Kidney (tissue), 13 donors: ENCODE measurements at regions not wholly inside any gene's neighbourhood (a gene's known extent, or its start where the extent isn't known, plus 50 kb on each side); places are given as distances from the start of the nearest gene placed in this dataset.

Experiments
- DNase-seq, 5 donors: peaks; one replicate each; pipeline ENCODE4 v3.0.0-alpha.2; 2013 to 2020
- FAIRE-seq: peaks from 2 replicates; lab custom pipeline; 2012; peaks lifted over from hg19 to GRCh38; lab: Jason Lieb, UNC
- H3K27ac ChIP-seq, 2 donors: one replicate each; pipeline ENCODE4 v1.7.0; 2013; ENCODE audit warnings: low read depth in 2 of 2, low read length in 2 of 2, inconsistent platforms in 1 of 2
- H3K27me3 ChIP-seq: one replicate; pipeline ENCODE4 v1.7.1; 2013; ENCODE audit warnings: low read length, inconsistent platforms; ENCODE audit not compliant: control insufficient read depth, insufficient read depth
- H3K36me3 ChIP-seq, 3 donors: one replicate each; pipeline versions ENCODE4 v1.7.0 to v1.7.1; 2013; ENCODE audit warnings: low read length in 3 of 3, control low read depth in 1 of 3, inconsistent platforms in 1 of 3; ENCODE audit not compliant: insufficient read depth in 3 of 3, control insufficient read depth in 2 of 3
- H3K4me1 ChIP-seq, 3 donors: one replicate each; pipeline versions ENCODE4 v1.7.0 to v1.7.1; 2013; ENCODE audit warnings: low read length in 3 of 3, inconsistent platforms in 1 of 3, low read depth in 1 of 3; ENCODE audit not compliant: control insufficient read depth in 2 of 3, insufficient read depth in 2 of 3
- H3K4me3 ChIP-seq, 3 donors: one replicate each; pipeline versions ENCODE4 v1.7.0 to v1.8.1; 2013; ENCODE audit warnings: low read length in 3 of 3, control low read depth in 1 of 3, inconsistent platforms in 1 of 3
- H3K9ac ChIP-seq, 3 donors: one replicate each; pipeline versions ENCODE4 v1.7.0 to v1.7.1; 2013; ENCODE audit warnings: low read length in 3 of 3, control low read depth in 1 of 3, inconsistent platforms in 1 of 3
- H3K9me3 ChIP-seq, 3 donors: one replicate each; pipeline versions ENCODE4 v1.7.0 to v1.7.1; 2013; ENCODE audit warnings: low read length in 3 of 3, control low read depth in 1 of 3, inconsistent platforms in 1 of 3; ENCODE audit not compliant: control insufficient read depth in 2 of 3, insufficient read depth in 1 of 3
- CTCF ChIP-seq: IDR thresholded peaks from 3 replicates; pipeline ENCODE4 v1.5.1; 2012; ENCODE audit warnings: mild to moderate bottlenecking, moderate library complexity, borderline replicate concordance; ENCODE audit not compliant: insufficient read depth; ENCODE audit errors: extremely low read depth
- intact Hi-C: fragments of 100-400 bp; cut with DNase I; formaldehyde crosslinking; loops from one replicate; pipeline ENCODE4 v1.11.1; 2022
- donor health status: control.
- donor health status: control.
- donor health status: control.
- donor health status: control.
- donor health status: control.
- donor health status: DM: yes; HTN: yes; CAD: no.
- donor health status: Normal renal cell carcinoma (clear cell type).

- Histone ChIP-seq H3K4me3 (no peak overlapping the region), H3K27me3 (no peaks in the 10 kb centered on the region), H3K9me3 (no peaks in the 10 kb centered on the region), H3K4me1 (no peaks in the 10 kb centered on the region), H3K36me3 (no peaks in the 10 kb centered on the region), H3K9ac (no peak overlapping the region), H3K27ac (no peak overlapping the region)
- DNase-seq (no peak), FAIRE-seq (no peak)
- no peak for TF ChIP-seq CTCF
- intact Hi-C loops: no loop called here
Observed at GRCh38 chr13:106635616-106636015, 67.7 kb upstream of the ARGLU1 start.

GRCh38 chr13:106633321-106633720, 65.4 kb upstream of the ARGLU1 start:
- Histone ChIP-seq H3K27ac (no peak overlapping the region), H3K9me3 (no peaks in the 10 kb centered on the region), H3K9ac (no peak overlapping the region), H3K4me1 (no peaks in the 10 kb centered on the region), H3K4me3 (no peak overlapping the region), H3K27me3 (no peaks in the 10 kb centered on the region), H3K36me3 (no peaks in the 10 kb centered on the region)
- TF ChIP-seq CTCF: no peak
- intact Hi-C loops: no loop called here
- FAIRE-seq: no peak
- no peak for DNase-seq

GRCh38 chr13:106630650-106631049, 62.7 kb upstream of the ARGLU1 start:
- intact Hi-C loops: no loop called here
- Histone ChIP-seq H3K27ac (no peak overlapping the region), H3K27me3 (no peaks in the 10 kb centered on the region)

More at GRCh38 chr13:106630650-106631049, 62.7 kb upstream of the ARGLU1 start:
- DNase-seq (no peak), FAIRE-seq (no peak)
- TF ChIP-seq CTCF: no peak
- no peaks in the 10 kb centered on the region for H3K9me3 ChIP-seq
- no peak overlapping the region for H3K9ac ChIP-seq
- H3K36me3 ChIP-seq: no peaks in the 10 kb centered on the region
- H3K4me3 ChIP-seq: no peak overlapping the region
- no peaks in the 10 kb centered on the region for H3K4me1 ChIP-seq
